OCI-LY3 (cell line): ENCODE measurements at regions not wholly inside any gene's neighbourhood (a gene's known extent, or its start where the extent isn't known, plus 50 kb on each side); places are given as distances from the start of the nearest gene placed in this dataset.

Experiments
- H2AFZ ChIP-seq: fragments of 200-600, 300-600 bp; shearing (Covaris generic); 2 replicates; pipeline ENCODE4 v1.6.0; 2014; ENCODE audit warnings: antibody characterized with exemption, low read depth, low read length
- H3K27ac ChIP-seq: fragments of 200-600, 300-600 bp; sonication (generic); 2 replicates; pipeline ENCODE4 v1.5.1; 2014; ENCODE audit warnings: mild to moderate bottlenecking, low read length, moderate library complexity, mixed read lengths
- H3K27me3 ChIP-seq: fragments of 200-600, 300-600 bp; sonication (generic); 2 replicates; pipeline ENCODE4 v1.6.1; 2014; ENCODE audit warnings: low read depth, low read length, mixed read lengths
- H3K36me3 ChIP-seq: fragments of 200-600, 300-600 bp; sonication (generic); replicated peaks from 2 replicates; pipeline ENCODE3; 2014; ENCODE audit warnings: low read depth, low read length, mixed read lengths
- H3K4me1 ChIP-seq: fragments of 300-600, 200-600 bp; sonication (generic); 2 replicates; pipeline ENCODE4 v1.6.1; 2014; ENCODE audit warnings: low read length, mixed read lengths
- H3K4me2 ChIP-seq: fragments of 200-600, 300-600 bp; sonication (generic); 2 replicates; pipeline ENCODE4 v1.6.1; 2014; ENCODE audit warnings: low read length, mixed read lengths
- H3K4me3 ChIP-seq: fragments of 300-600, 200-600 bp; sonication (generic); 2 replicates; pipeline ENCODE4 v1.5.1; 2014; ENCODE audit warnings: antibody characterized with exemption, mild to moderate bottlenecking, low read length, moderate library complexity
- H3K79me2 ChIP-seq: fragments of 300-600, 200-600 bp; shearing (Covaris generic); 2 replicates; pipeline ENCODE4 v1.6.1; 2014; ENCODE audit warnings: mild to moderate bottlenecking, low read length, mixed read lengths
- H3K9ac ChIP-seq: fragments of 300-600, 200-600 bp; shearing (Covaris generic); 2 replicates; pipeline ENCODE4 v1.6.0; 2014; ENCODE audit warnings: mild to moderate bottlenecking, low read length, moderate library complexity
- H3K9me3 ChIP-seq: fragments of 200-600, 300-600 bp; shearing (Covaris generic); 2 replicates; pipeline ENCODE4 v1.6.1; 2014; ENCODE audit warnings: low read length, mixed read lengths; ENCODE audit not compliant: insufficient read depth
- H4K20me1 ChIP-seq: fragments of 200-600, 300-600 bp; sonication (generic); 2 replicates; pipeline ENCODE4 v1.6.1; 2016; ENCODE audit warnings: low read length, mixed read lengths; ENCODE audit not compliant: insufficient read depth
- EZH2phosphoT487 ChIP-seq: fragments of 200-600 bp; shearing (Covaris generic); IDR thresholded peaks from 2 replicates; pipeline ENCODE4 v1.6.1; 2018; ENCODE audit warnings: antibody characterized with exemption, mixed run types, low read depth
- TF ChIP-seq, protein P1 (sequence below): fragments of 200-600, 300-600 bp; sonication (generic); IDR thresholded peaks from 2 replicates; pipeline ENCODE4 v1.5.1; 2014; ENCODE audit warnings: antibody characterized with exemption, low read length, low read depth

- Histone ChIP-seq H3K27ac (no peak overlapping the region), H3K4me3 (no peak overlapping the region), H3K9ac (no peak overlapping the region), H3K4me1 (no peaks in the 10 kb centered on the region), H4K20me1 (no peaks in the 10 kb centered on the region), H3K36me3 (no peaks in the 10 kb centered on the region), H3K79me2 (no peaks in the 10 kb centered on the region), H2AFZ (no peak overlapping the region), H3K27me3 (peaks cover 21% of the 10 kb centered on the region), H3K4me2 (no peak overlapping the region), H3K9me3 (no peaks in the 10 kb centered on the region)
- no peak for TF ChIP-seq EZH2phosphoT487
- TF ChIP-seq, protein P1, sequence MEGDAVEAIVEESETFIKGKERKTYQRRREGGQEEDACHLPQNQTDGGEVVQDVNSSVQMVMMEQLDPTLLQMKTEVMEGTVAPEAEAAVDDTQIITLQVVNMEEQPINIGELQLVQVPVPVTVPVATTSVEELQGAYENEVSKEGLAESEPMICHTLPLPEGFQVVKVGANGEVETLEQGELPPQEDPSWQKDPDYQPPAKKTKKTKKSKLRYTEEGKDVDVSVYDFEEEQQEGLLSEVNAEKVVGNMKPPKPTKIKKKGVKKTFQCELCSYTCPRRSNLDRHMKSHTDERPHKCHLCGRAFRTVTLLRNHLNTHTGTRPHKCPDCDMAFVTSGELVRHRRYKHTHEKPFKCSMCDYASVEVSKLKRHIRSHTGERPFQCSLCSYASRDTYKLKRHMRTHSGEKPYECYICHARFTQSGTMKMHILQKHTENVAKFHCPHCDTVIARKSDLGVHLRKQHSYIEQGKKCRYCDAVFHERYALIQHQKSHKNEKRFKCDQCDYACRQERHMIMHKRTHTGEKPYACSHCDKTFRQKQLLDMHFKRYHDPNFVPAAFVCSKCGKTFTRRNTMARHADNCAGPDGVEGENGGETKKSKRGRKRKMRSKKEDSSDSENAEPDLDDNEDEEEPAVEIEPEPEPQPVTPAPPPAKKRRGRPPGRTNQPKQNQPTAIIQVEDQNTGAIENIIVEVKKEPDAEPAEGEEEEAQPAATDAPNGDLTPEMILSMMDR, result no peak
Observed at GRCh38 chr11:92739041-92739440, 230.4 kb upstream of the MTNR1B start.

DNA sequence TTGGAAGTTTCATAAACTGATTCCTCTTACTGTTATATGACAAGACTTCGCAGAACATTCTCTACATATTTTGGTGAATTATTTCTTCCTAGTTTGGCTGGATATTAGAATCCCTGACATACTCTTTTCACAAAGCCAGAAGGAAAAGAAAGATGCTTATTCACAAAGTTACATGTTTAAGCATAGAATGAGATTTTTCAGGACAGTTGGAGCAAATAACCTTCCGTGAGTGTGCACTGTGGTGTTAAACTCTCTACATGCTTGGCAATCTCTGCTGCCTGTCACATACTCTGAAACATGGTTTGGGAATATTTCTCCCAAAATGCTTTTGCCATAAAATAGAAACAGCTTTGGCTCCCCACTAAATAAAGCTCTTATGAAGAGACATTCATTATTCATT is 230.0 kb upstream of the MTNR1B start:
- TF ChIP-seq, protein P1, result no peak
- no peak for TF ChIP-seq EZH2phosphoT487
- Histone ChIP-seq H3K27ac (no peak overlapping the region), H3K27me3 (peaks cover 16% of the 10 kb centered on the region), H3K4me3 (no peak overlapping the region), H3K4me1 (no peaks in the 10 kb centered on the region), H3K9me3 (no peaks in the 10 kb centered on the region), H3K36me3 (no peaks in the 10 kb centered on the region), H2AFZ (no peak overlapping the region), H3K4me2 (no peak overlapping the region), H3K9ac (no peak overlapping the region), H4K20me1 (no peaks in the 10 kb centered on the region), H3K79me2 (no peaks in the 10 kb centered on the region)

GRCh38 chr11:92740276-92740675 is 229.2 kb upstream of the MTNR1B start:
- H3K4me3 ChIP-seq, result no peak overlapping the region
- peaks cover 11% of the 10 kb centered on the region; the same call in 1 of the 2 replicates for H3K27me3 ChIP-seq
- H3K79me2 ChIP-seq, result no peaks in the 10 kb centered on the region
- no peak overlapping the region for H3K27ac ChIP-seq
- no peaks in the 10 kb centered on the region for H3K9me3 ChIP-seq
- no peaks in the 10 kb centered on the region for H3K4me1 ChIP-seq
- no peak overlapping the region for H2AFZ ChIP-seq
- TF ChIP-seq, protein P1, result no peak
- TF ChIP-seq EZH2phosphoT487, result no peak
- no peaks in the 10 kb centered on the region for H3K36me3 ChIP-seq
- H3K9ac ChIP-seq, result no peak overlapping the region
- H4K20me1 ChIP-seq, result no peaks in the 10 kb centered on the region
- H3K4me2 ChIP-seq, result no peak overlapping the region

DNA sequence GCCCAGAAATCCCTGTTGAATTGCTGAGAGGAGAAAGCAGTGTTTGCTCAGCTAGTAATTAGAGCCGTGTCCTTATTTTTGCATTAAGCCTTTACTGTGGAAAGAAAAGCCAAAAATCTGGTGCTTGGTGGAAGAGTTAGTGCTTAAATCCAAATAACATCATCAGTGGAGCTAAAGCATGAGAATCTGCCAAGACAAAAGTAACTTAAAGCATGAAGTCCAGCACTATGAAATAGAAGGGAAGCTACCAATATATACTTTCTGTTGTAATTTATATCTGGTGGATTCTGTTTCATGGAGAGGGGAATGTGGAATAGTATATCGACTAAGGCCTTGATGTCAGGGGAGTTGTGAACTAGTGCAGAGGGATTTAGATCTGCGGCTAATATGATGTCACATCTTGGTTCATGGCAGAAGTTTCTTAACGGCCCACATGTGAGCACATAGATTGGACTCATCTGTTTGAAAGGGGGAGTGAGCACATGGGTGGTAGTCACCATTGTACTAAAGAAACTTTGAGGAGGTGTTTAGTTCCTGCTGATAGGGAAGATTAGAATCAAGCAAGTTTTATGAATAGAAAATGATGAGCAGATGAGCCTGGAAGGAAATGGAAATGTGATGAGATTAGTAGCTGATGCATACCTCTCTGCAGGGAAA is 224.4 kb upstream of the MTNR1B start:
- Histone ChIP-seq H3K27me3 (peaks cover 4% of the 10 kb centered on the region; the same call in 1 of the 2 replicates), H3K9ac (no peak overlapping the region), H3K9me3 (no peaks in the 10 kb centered on the region), H3K79me2 (no peaks in the 10 kb centered on the region), H2AFZ (no peak overlapping the region), H3K27ac (no peak overlapping the region), H3K4me1 (no peaks in the 10 kb centered on the region), H3K4me3 (no peak overlapping the region), H3K36me3 (no peaks in the 10 kb centered on the region), H3K4me2 (no peak overlapping the region), H4K20me1 (no peaks in the 10 kb centered on the region)
- TF ChIP-seq, protein P1, result no peak
- no peak for TF ChIP-seq EZH2phosphoT487
